Stimulated activated CD4-positive, alpha-beta T cell treated with anti-CD3 and anti-CD28 coated beads, Interleukin-12 subunit alpha, Interleukin-12 subunit beta, amount 100 ng/mL, for 48 hours (primary cell): ENCODE measurements at regions not wholly inside any gene's neighbourhood (a gene's known extent, or its start where the extent isn't known, plus 50 kb on each side); places are given as distances from the start of the nearest gene placed in this dataset.
"Not testable (repeated sequence)": the region's sequence is repeated elsewhere in the genome, so short reads cannot be mapped to it uniquely, and the experiment has no call there.

Experiments
- DNase-seq, 3 donors: peaks; one replicate each; pipeline ENCODE4 v3.0.0-alpha.2; 2020; ENCODE audit warnings: low read depth in 2 of 3, low spot score in 1 of 3

GRCh38 chr16:88263681-88264287 is 119.0 kb upstream of the ZNF469 start:
- DNase-seq: not testable (repeated sequence)

- peak; percentile 11 to 67 (median 20) for DNase-seq
These were observed 118.0 kb upstream of the ZNF469 start for GRCh38 chr16:88264641-88265285.

- not testable (repeated sequence) for DNase-seq
These were observed 117.3 kb upstream of the ZNF469 start for GRCh38 chr16:88265286-88265938.

- DNase-seq: not testable (repeated sequence)
These were observed 116.7 kb upstream of the ZNF469 start for GRCh38 chr16:88266036-88266435.

DNA sequence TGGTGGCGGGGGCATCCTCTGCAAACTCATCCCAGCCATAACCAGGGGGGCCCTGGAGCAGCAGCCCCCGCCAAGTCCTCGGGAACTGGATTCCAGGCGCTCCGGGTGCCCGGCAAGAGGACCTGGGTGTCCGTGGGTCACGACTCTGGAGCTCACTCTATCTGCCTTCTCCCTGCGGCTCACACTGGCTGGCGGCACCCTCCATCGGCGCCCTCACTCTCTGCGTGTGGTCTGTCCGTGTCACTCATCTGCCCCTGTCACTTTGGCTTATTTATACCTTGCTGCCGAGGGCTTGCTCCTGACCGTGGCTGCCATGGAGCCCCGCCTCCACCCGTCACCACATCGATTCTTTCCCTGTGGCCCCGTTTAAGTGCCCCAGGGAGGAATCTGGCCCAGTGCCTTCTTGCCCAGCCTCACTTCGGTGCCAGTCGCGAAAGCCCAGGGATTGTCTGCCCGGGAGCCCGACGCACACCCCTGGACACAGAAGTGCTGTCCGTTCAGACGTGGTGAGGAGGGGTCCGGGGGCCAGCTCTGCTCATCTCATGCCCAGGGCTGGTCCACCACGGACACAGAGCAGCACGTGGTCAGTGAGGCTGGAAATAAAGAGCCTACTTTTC is 115.7 kb upstream of the ZNF469 start:
- not testable (repeated sequence) for DNase-seq

GRCh38 chr16:88268186-88268970 is 114.4 kb upstream of the ZNF469 start:
- not testable (repeated sequence) for DNase-seq

DNA sequence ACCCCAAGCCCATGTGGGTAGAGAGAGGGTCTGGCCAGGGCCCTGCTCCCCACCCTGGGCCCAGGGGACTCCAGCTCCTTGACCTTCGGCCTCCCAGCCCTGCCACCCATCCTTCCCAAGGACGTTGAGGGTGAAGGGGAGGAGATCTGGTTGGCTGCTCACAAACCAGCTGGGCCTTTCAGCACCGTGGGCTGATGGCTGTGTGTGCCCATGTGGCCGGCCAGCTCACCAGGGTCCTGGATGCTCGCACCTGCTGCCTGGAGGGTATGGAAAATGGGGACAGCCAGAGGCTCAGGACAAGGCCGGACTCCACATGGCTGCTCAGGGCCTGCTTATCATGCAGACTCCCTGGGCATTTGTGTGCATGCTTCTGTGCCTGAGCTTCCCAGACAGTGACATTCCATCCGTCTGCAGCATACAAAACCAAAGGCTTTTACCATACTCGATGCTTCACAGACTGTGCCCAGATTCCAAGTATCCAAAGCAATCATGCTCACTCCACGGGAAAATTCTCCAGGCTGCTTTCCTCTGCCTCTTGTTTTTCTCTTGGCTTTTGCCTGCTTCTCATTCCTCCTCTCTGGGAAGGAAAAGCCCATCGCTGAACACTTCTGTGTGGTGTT is 112.5 kb upstream of the ZNF469 start:
- not testable (repeated sequence) for DNase-seq

DNA sequence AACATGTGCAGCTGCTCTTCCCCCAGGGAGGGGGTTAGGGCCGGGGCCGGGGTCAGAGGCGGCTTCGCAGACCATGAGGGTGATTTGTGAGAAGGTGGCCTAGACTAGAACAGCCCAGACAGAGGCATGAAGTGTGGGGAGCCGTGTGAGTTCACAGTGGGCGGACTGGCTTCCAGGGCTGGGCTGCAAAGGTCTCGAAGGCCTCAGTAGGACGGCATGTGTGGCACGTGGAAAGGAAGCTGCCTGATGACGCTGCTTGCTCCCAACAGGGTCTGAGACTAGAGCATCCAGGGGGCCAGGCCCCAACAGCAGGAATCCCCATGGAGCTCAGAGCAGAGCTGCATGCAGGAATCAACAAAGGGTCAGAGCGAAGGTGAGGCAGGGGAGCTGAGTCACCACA is 111.5 kb upstream of the ZNF469 start:
- DNase-seq: not testable (repeated sequence)

DNA sequence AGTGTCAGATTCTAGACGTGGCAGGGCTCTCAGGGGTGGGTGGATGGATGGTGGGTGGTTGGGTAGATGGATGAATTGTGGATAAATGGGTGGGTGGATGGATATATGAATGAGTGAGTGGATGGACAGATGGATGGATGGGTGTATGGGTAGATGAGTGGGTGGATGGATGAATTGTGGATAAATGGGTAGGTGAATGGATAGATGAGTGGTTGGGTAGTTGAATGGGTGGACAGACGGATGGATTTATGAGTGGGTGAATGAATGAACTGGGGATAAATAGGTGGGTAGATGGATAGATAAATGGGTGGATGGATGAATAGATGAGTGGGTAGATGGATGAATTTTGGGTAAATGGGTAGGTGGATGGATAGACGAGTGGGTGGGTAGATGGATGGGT is 111.0 kb upstream of the ZNF469 start:
- DNase-seq: not testable (repeated sequence)

DNA sequence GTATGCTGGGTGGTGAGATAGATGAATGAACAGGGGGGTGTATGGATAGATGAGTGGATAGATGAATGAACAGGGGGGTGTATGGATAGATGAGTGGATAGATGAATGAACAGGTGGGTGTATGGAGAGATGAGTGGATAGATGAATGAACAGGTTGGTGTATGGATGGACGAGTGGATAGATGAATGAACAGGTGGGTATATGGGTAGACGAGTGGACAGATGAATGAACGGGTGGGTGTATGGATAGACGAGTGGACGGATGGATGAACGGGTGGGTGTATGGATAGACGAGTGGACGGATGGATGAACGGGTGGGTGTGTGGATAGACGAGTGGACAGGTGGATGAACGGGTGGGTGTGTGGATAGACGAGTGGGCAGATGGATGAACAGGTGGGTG is 110.3 kb upstream of the ZNF469 start:
- DNase-seq: not testable (repeated sequence)

- DNase-seq: not testable (repeated sequence)
These were observed 108.5 kb upstream of the ZNF469 start for GRCh38 chr16:88274126-88274750.

GRCh38 chr16:88274847-88275246 is 107.9 kb upstream of the ZNF469 start:
- DNase-seq: no peak

- DNase-seq: not testable (repeated sequence)
These were observed 107.2 kb upstream of the ZNF469 start for GRCh38 chr16:88275336-88276122.

DNA sequence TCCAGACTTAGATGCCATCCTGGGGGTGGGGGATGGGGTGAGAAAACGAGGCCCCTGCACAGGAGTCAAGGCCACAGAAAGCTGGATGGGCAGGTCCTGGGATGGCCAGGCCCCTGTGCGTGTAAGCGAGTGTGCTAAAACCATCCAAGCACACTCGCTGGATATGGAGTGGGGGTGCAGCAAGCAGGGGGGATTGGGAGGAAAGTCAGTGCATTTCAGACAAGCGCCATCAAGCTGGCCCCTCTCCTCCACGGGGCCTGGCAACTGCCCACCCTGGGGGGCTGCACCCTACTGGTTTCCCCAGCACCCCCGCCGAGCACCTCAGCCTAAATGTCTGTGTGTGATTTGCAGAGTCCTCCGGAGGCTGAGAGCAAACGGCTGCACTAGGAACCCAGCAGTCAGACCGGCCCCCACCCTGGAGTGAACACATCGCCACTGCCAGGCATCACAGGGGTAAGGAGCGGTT is 106.6 kb upstream of the ZNF469 start:
- not testable (repeated sequence) for DNase-seq

DNA sequence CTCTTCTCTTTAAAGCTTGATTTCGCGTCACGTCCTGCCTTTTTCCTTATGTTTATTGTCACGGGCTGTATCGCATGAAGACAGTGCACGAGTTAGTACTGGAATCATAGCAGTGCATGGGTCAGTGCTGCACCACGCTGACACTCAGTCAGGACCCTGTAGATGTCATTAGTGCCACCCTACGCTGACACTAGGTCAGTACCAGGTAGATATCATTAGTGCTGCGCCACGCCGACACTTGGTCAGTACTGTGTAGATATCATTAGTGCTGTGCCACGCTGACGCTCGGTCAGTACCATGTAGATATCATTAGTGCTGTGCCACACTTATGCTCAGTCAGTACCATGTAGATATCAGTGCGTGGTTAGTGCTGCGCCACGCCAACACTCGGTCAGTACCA is 106.2 kb upstream of the ZNF469 start:
- DNase-seq: no peak

GRCh38 chr16:88279998-88280397 is 102.8 kb upstream of the ZNF469 start:
- DNase-seq: no peak

DNA sequence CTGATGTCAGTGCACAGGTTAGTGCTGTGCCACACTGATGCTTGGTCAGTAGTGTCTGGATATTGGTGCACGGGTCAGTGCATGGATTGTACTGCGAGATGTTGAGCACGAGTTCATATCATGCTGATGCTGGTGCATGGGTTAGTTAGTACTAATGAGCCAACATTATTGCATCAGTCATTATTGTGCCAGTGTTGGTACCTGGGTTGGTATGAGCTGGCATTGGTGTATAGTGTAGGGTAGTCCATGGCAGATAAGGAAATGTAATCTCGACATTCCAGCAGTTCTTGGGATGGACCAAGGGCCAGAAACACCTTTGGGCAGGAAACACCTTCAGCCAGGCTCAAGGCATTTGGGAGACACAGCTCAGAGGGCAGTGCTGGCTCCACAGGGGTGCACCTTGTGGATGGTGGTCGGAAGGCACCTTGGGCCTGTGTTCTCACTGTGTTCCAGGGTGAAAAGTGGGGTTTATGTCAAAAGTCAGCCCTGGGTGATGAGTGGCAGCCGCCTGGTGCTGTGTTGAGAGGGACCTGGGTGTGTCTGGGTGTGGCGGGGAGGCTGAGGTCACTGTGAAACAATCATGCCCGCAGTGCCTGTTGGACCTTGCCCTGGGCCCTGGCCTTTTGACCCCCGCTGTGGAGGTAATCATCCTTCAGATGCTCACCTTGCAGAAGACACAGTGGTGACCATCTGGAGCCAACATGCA is 100.7 kb upstream of the ZNF469 start:
- no peak for DNase-seq

DNA sequence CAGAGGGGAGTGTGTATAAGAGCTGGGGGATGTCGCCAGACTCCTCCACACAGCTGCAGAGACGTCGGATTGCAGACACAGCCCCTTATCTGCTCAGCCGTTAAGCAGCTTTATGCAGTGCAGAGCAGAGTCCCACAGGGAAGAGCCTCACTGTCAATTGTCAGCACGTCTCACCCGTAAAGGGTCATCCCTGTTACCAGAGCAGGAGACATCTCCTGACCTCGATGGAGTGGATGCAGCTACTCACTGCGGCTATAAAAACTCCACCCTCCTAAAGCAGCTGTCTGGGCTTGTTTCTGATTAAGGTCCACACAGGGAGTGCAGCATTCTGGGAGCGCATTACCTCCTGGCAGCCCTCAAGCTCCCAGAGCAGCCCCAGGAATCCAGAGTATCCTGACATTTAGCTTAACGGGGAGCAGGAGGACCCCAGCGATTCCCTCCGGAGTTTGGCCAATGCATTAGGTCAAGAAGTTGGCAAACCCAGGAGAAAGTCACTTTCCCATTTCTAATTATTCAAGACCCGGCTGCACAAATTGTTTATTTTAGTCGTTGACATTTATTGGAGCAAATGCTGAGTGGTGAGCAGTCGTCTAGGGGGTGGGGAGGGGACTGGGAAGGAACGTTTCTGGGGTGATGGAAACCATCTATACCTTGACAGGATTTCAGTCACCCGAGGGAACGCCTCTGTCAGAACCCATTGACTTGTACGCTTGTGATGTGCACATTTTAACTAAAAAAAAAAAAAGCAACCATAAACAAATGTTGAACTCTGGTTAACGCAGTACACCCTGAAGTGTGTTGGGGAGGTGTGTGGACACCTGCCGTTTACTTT is 100.0 kb upstream of the ZNF469 start:
- DNase-seq: no peak
